ENCODE measurements at regions not wholly inside any gene's neighbourhood (a gene's known extent, or its start where the extent isn't known, plus 50 kb on each side); places are given as distances from the start of the nearest gene placed in this dataset.

DNA sequence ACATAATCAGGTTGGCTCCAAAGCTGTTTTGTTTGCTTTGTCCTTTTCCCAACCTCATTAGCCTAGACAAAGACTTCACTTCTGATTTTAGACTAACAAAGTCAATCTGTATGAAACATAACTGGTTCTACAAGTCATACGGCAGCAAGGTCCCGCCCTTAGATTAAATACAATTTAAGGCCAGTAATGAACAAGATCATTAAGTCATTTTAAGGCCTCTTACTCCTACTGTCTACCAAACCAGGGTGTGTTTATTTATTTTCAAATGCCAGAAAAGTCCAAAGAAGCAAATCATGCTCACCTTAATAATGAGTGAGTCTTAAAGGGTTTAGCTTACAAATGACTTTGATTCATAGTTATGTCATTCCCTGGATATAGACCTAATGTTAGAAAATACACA is 148.4 kb upstream of the ACVR2A start:
- no peaks in the 10 kb centered on the region for H3K27me3 ChIP-seq (ENCODE audit: control insufficient read depth in 1 of 2, insufficient read depth in 2 of 2, low read length in 1 of 2)
- no peak for DNase-seq
- H3K9me3 ChIP-seq (ENCODE audit: control insufficient read depth, low read length), result peaks cover 1% of the 10 kb centered on the region
- no peak overlapping the region for H3K4me3 ChIP-seq (ENCODE audit: low read length in 2 of 2)
- 91 to 93% methylated on average over 2 of the region's 2 CpGs for WGBS, 2 donors
- no peaks in the 10 kb centered on the region for H3K36me3 ChIP-seq (ENCODE audit: control insufficient read depth in 1 of 2, insufficient read depth in 2 of 2, low read length in 1 of 2)
- intact Hi-C loops (cut with DNase I), result no loop called here
- no peak for ATAC-seq (ENCODE audit: low FRiP score)
- no peak overlapping the region for H3K27ac ChIP-seq (ENCODE audit: low read depth in 1 of 2, low read length in 2 of 2)
- no peaks in the 10 kb centered on the region for H3K4me1 ChIP-seq (ENCODE audit: control insufficient read depth in 1 of 2, insufficient read depth in 2 of 2, low read length in 2 of 2)

- Histone ChIP-seq H3K9me3 (ENCODE audit: control insufficient read depth, low read length) (peaks cover 3% of the 10 kb centered on the region), H3K4me3 (ENCODE audit: low read length in 2 of 2) (no peak overlapping the region), H3K27me3 (ENCODE audit: control insufficient read depth in 1 of 2, insufficient read depth in 2 of 2, low read length in 1 of 2) (no peaks in the 10 kb centered on the region), H3K4me1 (ENCODE audit: control insufficient read depth in 1 of 2, insufficient read depth in 2 of 2, low read length in 2 of 2) (no peaks in the 10 kb centered on the region), H3K27ac (ENCODE audit: low read depth in 1 of 2, low read length in 2 of 2) (no peak overlapping the region), H3K36me3 (ENCODE audit: control insufficient read depth in 1 of 2, insufficient read depth in 2 of 2, low read length in 1 of 2) (no peaks in the 10 kb centered on the region)
- DNase-seq, result no peak
- intact Hi-C loops (cut with DNase I), result no loop called here
- no peak for ATAC-seq (ENCODE audit: low FRiP score)
- 61 to 69% methylated on average over 2 of the region's 2 CpGs for WGBS, 2 donors
Observed at GRCh38 chr2:147689220-147689909, 155.5 kb upstream of the ACVR2A start.

- WGBS, 2 donors, result 55% methylated on average over 1 of the region's 1 CpG
- Histone ChIP-seq H3K27me3 (ENCODE audit: control insufficient read depth in 1 of 2, insufficient read depth in 2 of 2, low read length in 1 of 2) (no peaks in the 10 kb centered on the region), H3K4me3 (ENCODE audit: low read length in 2 of 2) (no peak overlapping the region), H3K9me3 (ENCODE audit: control insufficient read depth, low read length) (peaks cover 1% of the 10 kb centered on the region), H3K27ac (ENCODE audit: low read depth in 1 of 2, low read length in 2 of 2) (no peak overlapping the region), H3K36me3 (ENCODE audit: control insufficient read depth in 1 of 2, insufficient read depth in 2 of 2, low read length in 1 of 2) (no peaks in the 10 kb centered on the region), H3K4me1 (ENCODE audit: control insufficient read depth in 1 of 2, insufficient read depth in 2 of 2, low read length in 2 of 2) (no peaks in the 10 kb centered on the region)
- peak; percentile 58 for ATAC-seq (ENCODE audit: low FRiP score)
- intact Hi-C loops (cut with DNase I), result no loop called here
- DNase-seq, result no peak
Observed at GRCh38 chr2:147688242-147688641, 156.6 kb upstream of the ACVR2A start.

GRCh38 chr2:147686365-147686764 is 158.5 kb upstream of the ACVR2A start:
- ATAC-seq (ENCODE audit: low FRiP score), result peak; percentile 36
- 86 to 91% methylated on average over 21 of the region's 21 CpGs for WGBS, 2 donors

DNA sequence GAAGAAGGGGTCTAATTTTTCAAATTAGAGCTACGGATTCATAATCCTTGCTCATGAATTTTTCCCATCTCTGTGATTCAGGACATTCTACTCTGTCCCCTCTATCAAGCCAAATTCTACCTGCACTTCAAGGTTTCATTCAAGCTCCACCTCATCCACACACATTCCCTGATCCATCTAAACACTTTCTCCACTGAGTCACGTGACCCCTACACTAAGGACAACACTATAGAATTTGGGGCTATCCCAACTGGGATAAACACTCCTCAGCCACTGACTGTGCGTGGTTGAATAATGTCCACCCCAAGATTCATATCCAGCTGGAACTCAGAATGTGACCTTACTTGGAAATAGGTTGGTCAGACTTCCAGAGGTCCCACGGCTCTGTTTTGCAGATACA is 159.9 kb upstream of the ACVR2A start:
- intact Hi-C loops (cut with DNase I), result no loop called here
- Histone ChIP-seq H3K27me3 (ENCODE audit: control insufficient read depth in 1 of 2, insufficient read depth in 2 of 2, low read length in 1 of 2) (no peaks in the 10 kb centered on the region), H3K27ac (ENCODE audit: low read depth in 1 of 2, low read length in 2 of 2) (no peak overlapping the region), H3K4me3 (ENCODE audit: low read length in 2 of 2) (no peak overlapping the region), H3K9me3 (ENCODE audit: control insufficient read depth, low read length) (peaks cover 1% of the 10 kb centered on the region), H3K36me3 (ENCODE audit: control insufficient read depth in 1 of 2, insufficient read depth in 2 of 2, low read length in 1 of 2) (no peaks in the 10 kb centered on the region), H3K4me1 (ENCODE audit: control insufficient read depth in 1 of 2, insufficient read depth in 2 of 2, low read length in 2 of 2) (no peaks in the 10 kb centered on the region)
- WGBS, 2 donors, result 80 to 82% methylated on average over 4 of the region's 4 CpGs
- ATAC-seq (ENCODE audit: low FRiP score) (no peak), DNase-seq (no peak)

More at GRCh38 chr2:147686365-147686764, 158.5 kb upstream of the ACVR2A start:
- DNase-seq, result no peak
- Histone ChIP-seq H3K9me3 (ENCODE audit: control insufficient read depth, low read length) (peaks cover 1% of the 10 kb centered on the region), H3K36me3 (ENCODE audit: control insufficient read depth in 1 of 2, insufficient read depth in 2 of 2, low read length in 1 of 2) (no peaks in the 10 kb centered on the region), H3K27ac (ENCODE audit: low read depth in 1 of 2, low read length in 2 of 2) (no peak overlapping the region), H3K4me1 (ENCODE audit: control insufficient read depth in 1 of 2, insufficient read depth in 2 of 2, low read length in 2 of 2) (no peaks in the 10 kb centered on the region), H3K27me3 (ENCODE audit: control insufficient read depth in 1 of 2, insufficient read depth in 2 of 2, low read length in 1 of 2) (no peaks in the 10 kb centered on the region), H3K4me3 (ENCODE audit: low read length in 2 of 2) (no peak overlapping the region)
- intact Hi-C loops (cut with DNase I), result no loop called here

- H3K36me3 ChIP-seq (ENCODE audit: control insufficient read depth in 1 of 2, insufficient read depth in 2 of 2, low read length in 1 of 2), result no peaks in the 10 kb centered on the region
- H3K9me3 ChIP-seq (ENCODE audit: control insufficient read depth, low read length), result peaks cover 1% of the 10 kb centered on the region
- no peak overlapping the region for H3K4me3 ChIP-seq (ENCODE audit: low read length in 2 of 2)
- no peaks in the 10 kb centered on the region for H3K4me1 ChIP-seq (ENCODE audit: control insufficient read depth in 1 of 2, insufficient read depth in 2 of 2, low read length in 2 of 2)
- DNase-seq (no peak), ATAC-seq (ENCODE audit: low FRiP score) (no peak)
- intact Hi-C loops (cut with DNase I), result no loop called here
- no peak overlapping the region for H3K27ac ChIP-seq (ENCODE audit: low read depth in 1 of 2, low read length in 2 of 2)
- 57 to 58% methylated on average over 2 of the region's 2 CpGs for WGBS, 2 donors
- no peaks in the 10 kb centered on the region for H3K27me3 ChIP-seq (ENCODE audit: control insufficient read depth in 1 of 2, insufficient read depth in 2 of 2, low read length in 1 of 2)
Observed at GRCh38 chr2:147683380-147683779, 161.4 kb upstream of the ACVR2A start.

- intact Hi-C loops (cut with DNase I), result no loop called here
- no peaks in the 10 kb centered on the region for H3K9me3 ChIP-seq (ENCODE audit: control insufficient read depth, low read length)
- no peaks in the 10 kb centered on the region for H3K36me3 ChIP-seq (ENCODE audit: control insufficient read depth in 1 of 2, insufficient read depth in 2 of 2, low read length in 1 of 2)
- no peaks in the 10 kb centered on the region for H3K4me1 ChIP-seq (ENCODE audit: control insufficient read depth in 1 of 2, insufficient read depth in 2 of 2, low read length in 2 of 2)
- no peaks in the 10 kb centered on the region for H3K27me3 ChIP-seq (ENCODE audit: control insufficient read depth in 1 of 2, insufficient read depth in 2 of 2, low read length in 1 of 2)
- DNase-seq, result no peak
- ATAC-seq (ENCODE audit: low FRiP score), result no peak
- no peak overlapping the region for H3K27ac ChIP-seq (ENCODE audit: low read depth in 1 of 2, low read length in 2 of 2)
- H3K4me3 ChIP-seq (ENCODE audit: low read length in 2 of 2), result no peak overlapping the region
Observed at GRCh38 chr2:147681093-147681492, 163.7 kb upstream of the ACVR2A start.

- no peaks in the 10 kb centered on the region for H3K27me3 ChIP-seq (ENCODE audit: control insufficient read depth in 1 of 2, insufficient read depth in 2 of 2, low read length in 1 of 2)
- intact Hi-C loops (cut with DNase I), result no loop called here
- H3K36me3 ChIP-seq (ENCODE audit: control insufficient read depth in 1 of 2, insufficient read depth in 2 of 2, low read length in 1 of 2), result no peaks in the 10 kb centered on the region
- DNase-seq (no peak), ATAC-seq (ENCODE audit: low FRiP score) (no peak)
- 70 to 77% methylated on average over 6 of the region's 6 CpGs for WGBS, 2 donors
- H3K9me3 ChIP-seq (ENCODE audit: control insufficient read depth, low read length), result peaks cover 2% of the 10 kb centered on the region
- H3K4me1 ChIP-seq (ENCODE audit: control insufficient read depth in 1 of 2, insufficient read depth in 2 of 2, low read length in 2 of 2), result no peaks in the 10 kb centered on the region
- H3K27ac ChIP-seq (ENCODE audit: low read depth in 1 of 2, low read length in 2 of 2), result no peak overlapping the region
- no peak overlapping the region for H3K4me3 ChIP-seq (ENCODE audit: low read length in 2 of 2)
Observed at GRCh38 chr2:147679955-147680531, 164.8 kb upstream of the ACVR2A start.

GRCh38 chr2:147679191-147679954 is 165.5 kb upstream of the ACVR2A start:
- no peaks in the 10 kb centered on the region for H3K4me1 ChIP-seq (ENCODE audit: control insufficient read depth in 1 of 2, insufficient read depth in 2 of 2, low read length in 2 of 2)
- DNase-seq (no peak), ATAC-seq (ENCODE audit: low FRiP score) (no peak)
- peaks cover 2% of the 10 kb centered on the region for H3K9me3 ChIP-seq (ENCODE audit: control insufficient read depth, low read length)
- H3K4me3 ChIP-seq (ENCODE audit: low read length in 2 of 2), result no peak overlapping the region
- WGBS, 2 donors, result 78 to 80% methylated on average over 3 of the region's 3 CpGs
- no peaks in the 10 kb centered on the region for H3K36me3 ChIP-seq (ENCODE audit: control insufficient read depth in 1 of 2, insufficient read depth in 2 of 2, low read length in 1 of 2)
- H3K27me3 ChIP-seq (ENCODE audit: control insufficient read depth in 1 of 2, insufficient read depth in 2 of 2, low read length in 1 of 2), result no peaks in the 10 kb centered on the region
- no peak overlapping the region for H3K27ac ChIP-seq (ENCODE audit: low read depth in 1 of 2, low read length in 2 of 2)
- intact Hi-C loops (cut with DNase I), result no loop called here
